ENCODE measurements at regions not wholly inside any gene's neighbourhood (a gene's known extent, or its start where the extent isn't known, plus 50 kb on each side); places are given as distances from the start of the nearest gene placed in this dataset.

DNA sequence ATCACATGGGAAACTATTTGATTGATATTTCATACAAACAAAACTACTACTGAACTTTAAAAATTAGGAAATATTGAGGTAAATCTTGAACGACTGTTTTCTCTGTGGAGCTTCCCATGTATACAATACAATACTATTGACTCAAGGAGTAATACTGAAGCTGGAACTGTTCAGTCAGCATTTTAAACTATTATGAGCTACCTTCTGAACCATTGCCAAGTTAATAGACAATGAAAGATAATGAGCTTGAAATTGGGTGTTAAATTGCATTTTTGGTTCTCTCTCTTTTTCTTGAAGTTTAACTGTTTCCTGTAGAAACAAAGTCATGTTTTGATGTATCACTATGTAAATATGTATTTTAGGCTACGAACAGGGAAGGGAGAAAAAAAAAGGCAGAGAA, 569.2 kb downstream of the ZEB2 start:
- Histone ChIP-seq H3K27ac (ENCODE audit: low read length) (no peak overlapping the region), H3K27me3 (ENCODE audit: control insufficient read depth, insufficient read depth, low read length) (no peaks in the 10 kb centered on the region), H3K4me1 (ENCODE audit: control insufficient read depth, insufficient read depth, low read length) (no peaks in the 10 kb centered on the region), H3K36me3 (ENCODE audit: control insufficient read depth, insufficient read depth, low read length) (peaks cover 2% of the 10 kb centered on the region), H3K4me3 (ENCODE audit: low read length) (no peak overlapping the region), H3K9me3 (ENCODE audit: control insufficient read depth, insufficient read depth, low read length) (no peaks in the 10 kb centered on the region)
- no CpG with 5 or more reads among the region's 2 CpGs for WGBS (ENCODE audit: insufficient coverage)
- Mint-ChIP-seq H3K4me1 (peaks cover 0 to 6% of the 10 kb centered on the region in 2 donors), H3K27me3 (ENCODE audit: low read depth in 2 of 2) (no peaks in the 10 kb centered on the region), H3K4me3 (no peak overlapping the region), H3K36me3 (no peaks in the 10 kb centered on the region), H3K27ac (no peak overlapping the region), H3K9me3 (no peaks in the 10 kb centered on the region)
- DNase-seq, result no peak
- TF ChIP-seq, protein P1, sequence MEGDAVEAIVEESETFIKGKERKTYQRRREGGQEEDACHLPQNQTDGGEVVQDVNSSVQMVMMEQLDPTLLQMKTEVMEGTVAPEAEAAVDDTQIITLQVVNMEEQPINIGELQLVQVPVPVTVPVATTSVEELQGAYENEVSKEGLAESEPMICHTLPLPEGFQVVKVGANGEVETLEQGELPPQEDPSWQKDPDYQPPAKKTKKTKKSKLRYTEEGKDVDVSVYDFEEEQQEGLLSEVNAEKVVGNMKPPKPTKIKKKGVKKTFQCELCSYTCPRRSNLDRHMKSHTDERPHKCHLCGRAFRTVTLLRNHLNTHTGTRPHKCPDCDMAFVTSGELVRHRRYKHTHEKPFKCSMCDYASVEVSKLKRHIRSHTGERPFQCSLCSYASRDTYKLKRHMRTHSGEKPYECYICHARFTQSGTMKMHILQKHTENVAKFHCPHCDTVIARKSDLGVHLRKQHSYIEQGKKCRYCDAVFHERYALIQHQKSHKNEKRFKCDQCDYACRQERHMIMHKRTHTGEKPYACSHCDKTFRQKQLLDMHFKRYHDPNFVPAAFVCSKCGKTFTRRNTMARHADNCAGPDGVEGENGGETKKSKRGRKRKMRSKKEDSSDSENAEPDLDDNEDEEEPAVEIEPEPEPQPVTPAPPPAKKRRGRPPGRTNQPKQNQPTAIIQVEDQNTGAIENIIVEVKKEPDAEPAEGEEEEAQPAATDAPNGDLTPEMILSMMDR (IDR thresholded peaks at IDR 0.05), result no peak
- no peak for ATAC-seq
- intact Hi-C loops (cut with micrococcal nuclease), result no loop called here

DNA sequence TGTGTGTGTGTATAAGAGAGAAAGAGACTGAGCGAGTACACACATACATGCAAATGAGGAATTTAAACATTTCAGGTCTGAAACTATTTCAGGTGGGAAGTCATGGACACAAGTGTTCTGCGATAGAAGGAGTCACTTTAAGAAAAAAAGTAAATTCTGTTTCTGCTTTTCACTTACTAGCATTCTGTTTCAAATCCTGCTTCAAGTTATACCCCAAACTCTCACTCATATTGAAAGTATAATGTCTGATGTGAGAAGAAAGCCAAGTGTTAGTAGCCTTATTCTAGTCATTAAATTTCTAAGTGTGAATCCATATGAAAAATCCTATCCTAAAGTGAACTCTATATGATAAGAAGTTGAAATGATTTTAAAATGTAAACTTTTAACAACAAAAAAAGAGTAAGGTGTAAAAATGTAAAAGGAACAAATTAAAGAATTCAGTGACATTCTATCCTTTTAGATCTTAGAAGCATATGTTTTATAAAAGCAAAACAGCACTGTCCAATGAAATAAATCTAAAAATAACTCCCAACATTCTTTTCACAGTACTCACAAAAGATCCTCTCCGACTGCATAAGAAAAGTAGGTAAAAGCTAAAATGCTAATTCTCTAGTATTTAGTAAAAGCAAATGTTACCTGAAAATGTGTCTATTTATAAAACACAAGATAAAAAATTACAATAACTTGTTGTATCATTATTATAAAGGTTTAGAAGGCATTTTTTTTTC, 570.6 kb downstream of the ZEB2 start:
- Histone ChIP-seq H3K27me3 (ENCODE audit: control insufficient read depth, insufficient read depth, low read length) (no peaks in the 10 kb centered on the region), H3K4me1 (ENCODE audit: control insufficient read depth, insufficient read depth, low read length) (no peaks in the 10 kb centered on the region), H3K4me3 (ENCODE audit: low read length) (no peak overlapping the region), H3K36me3 (ENCODE audit: control insufficient read depth, insufficient read depth, low read length) (peaks cover 2% of the 10 kb centered on the region), H3K27ac (ENCODE audit: low read length) (no peak overlapping the region), H3K9me3 (ENCODE audit: control insufficient read depth, insufficient read depth, low read length) (no peaks in the 10 kb centered on the region)
- H3K36me3 Mint-ChIP-seq, result no peaks in the 10 kb centered on the region
- 100% methylated on average over 1 of the region's 3 CpGs for WGBS (ENCODE audit: insufficient coverage)
- H3K27ac Mint-ChIP-seq, result no peak overlapping the region
- TF ChIP-seq, protein P1 (IDR thresholded peaks at IDR 0.05), result no peak
- H3K4me3 Mint-ChIP-seq, result no peak overlapping the region
- DNase-seq (no peak), ATAC-seq (no peak)
- peaks cover 0 to 6% of the 10 kb centered on the region in 2 donors for H3K4me1 Mint-ChIP-seq
- no peaks in the 10 kb centered on the region for H3K27me3 Mint-ChIP-seq (ENCODE audit: low read depth in 2 of 2)
- intact Hi-C loops (cut with micrococcal nuclease), result no loop called here
- H3K9me3 Mint-ChIP-seq, result no peaks in the 10 kb centered on the region

DNA sequence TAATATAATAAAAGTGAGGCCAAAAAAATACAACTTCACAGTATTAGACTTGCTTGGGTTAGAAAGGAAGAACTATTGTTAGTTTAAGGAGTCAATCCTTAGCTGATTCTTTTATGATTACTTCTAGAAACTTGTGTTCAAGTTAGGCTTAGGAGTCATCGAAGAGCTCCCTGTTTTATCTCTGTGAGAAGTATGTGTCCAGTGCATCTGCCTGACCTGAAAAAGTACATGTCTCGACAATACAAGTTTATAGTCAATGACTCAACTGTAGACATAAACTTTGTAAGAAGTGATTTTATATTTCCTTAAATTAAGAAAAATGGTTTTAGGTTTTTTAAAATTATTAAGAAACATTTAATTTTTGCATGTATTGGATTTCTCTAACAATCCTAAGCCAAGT, 571.2 kb downstream of the ZEB2 start:
- WGBS (ENCODE audit: insufficient coverage), result 82% methylated on average over 1 of the region's 2 CpGs
- H3K9me3 Mint-ChIP-seq, result no peaks in the 10 kb centered on the region
- Histone ChIP-seq H3K27ac (ENCODE audit: low read length) (no peak overlapping the region), H3K4me1 (ENCODE audit: control insufficient read depth, insufficient read depth, low read length) (no peaks in the 10 kb centered on the region), H3K27me3 (ENCODE audit: control insufficient read depth, insufficient read depth, low read length) (no peaks in the 10 kb centered on the region), H3K9me3 (ENCODE audit: control insufficient read depth, insufficient read depth, low read length) (no peaks in the 10 kb centered on the region), H3K36me3 (ENCODE audit: control insufficient read depth, insufficient read depth, low read length) (peaks cover 2% of the 10 kb centered on the region), H3K4me3 (ENCODE audit: low read length) (no peak overlapping the region)
- DNase-seq, result no peak
- no peak for ATAC-seq
- intact Hi-C loops (cut with micrococcal nuclease), result no loop called here
- H3K4me1 Mint-ChIP-seq, result peaks cover 0 to 6% of the 10 kb centered on the region in 2 donors
- no peaks in the 10 kb centered on the region for H3K27me3 Mint-ChIP-seq (ENCODE audit: low read depth in 2 of 2)
- TF ChIP-seq, protein P1 (IDR thresholded peaks at IDR 0.05), result no peak
- no peaks in the 10 kb centered on the region for H3K36me3 Mint-ChIP-seq
- H3K4me3 Mint-ChIP-seq, result no peak overlapping the region
- H3K27ac Mint-ChIP-seq, result no peak overlapping the region

Measured in natural killer cell (primary cell).